ENCODE measurements at regions not wholly inside any gene's neighbourhood (a gene's known extent, or its start where the extent isn't known, plus 50 kb on each side); places are given as distances from the start of the nearest gene placed in this dataset.

GRCh38 chr6:14925699-14926026, 320.2 kb upstream of the JARID2 start:
- no peak for DNase-seq (ENCODE audit: low read depth in 1 of 2, low spot score in 1 of 2)
- TF ChIP-seq POLR2AphosphoS5 (IDR thresholded peaks at IDR 0.05; ENCODE audit: low read depth) (no peak), REST (IDR thresholded peaks at IDR 0.05; ENCODE audit: insufficient replicate concordance, low read depth) (no peak), SPI1 (IDR thresholded peaks at IDR 0.05; ENCODE audit: borderline replicate concordance, low read depth) (no peak), GABPA (IDR thresholded peaks at IDR 0.05; ENCODE audit: low read depth) (no peak), CTCF (IDR thresholded peaks at IDR 0.05; ENCODE audit: insufficient read depth, low read length) (no peak)
- H3K27me3 ChIP-seq (ENCODE audit: insufficient read depth, poor library complexity, severe bottlenecking), result no peaks in the 10 kb centered on the region
- H3K27ac ChIP-seq (replicated peaks), result no peak overlapping the region
- H3K4me3 ChIP-seq (replicated peaks; ENCODE audit: insufficient read depth, low read length), result no peak overlapping the region

GRCh38 chr6:14927398-14927797, 318.5 kb upstream of the JARID2 start:
- Histone ChIP-seq H3K27ac (replicated peaks) (no peak overlapping the region), H3K4me3 (replicated peaks; ENCODE audit: insufficient read depth, low read length) (no peak overlapping the region), H3K27me3 (ENCODE audit: insufficient read depth, poor library complexity, severe bottlenecking) (no peaks in the 10 kb centered on the region)
- no peak for TF ChIP-seq SPI1 (IDR thresholded peaks at IDR 0.05; ENCODE audit: borderline replicate concordance, low read depth)
- no peak for TF ChIP-seq REST (IDR thresholded peaks at IDR 0.05; ENCODE audit: insufficient replicate concordance, low read depth)
- TF ChIP-seq POLR2AphosphoS5 (IDR thresholded peaks at IDR 0.05; ENCODE audit: low read depth), result no peak
- no peak for TF ChIP-seq CTCF (IDR thresholded peaks at IDR 0.05; ENCODE audit: insufficient read depth, low read length)
- TF ChIP-seq GABPA (IDR thresholded peaks at IDR 0.05; ENCODE audit: low read depth), result no peak
- peak in 1 of 2 experiments; percentile 19 for DNase-seq (ENCODE audit: low read depth in 1 of 2, low spot score in 1 of 2)

GRCh38 chr6:14929291-14929690, 316.6 kb upstream of the JARID2 start:
- Histone ChIP-seq H3K4me3 (replicated peaks; ENCODE audit: insufficient read depth, low read length) (no peak overlapping the region), H3K27me3 (ENCODE audit: insufficient read depth, poor library complexity, severe bottlenecking) (no peaks in the 10 kb centered on the region), H3K27ac (replicated peaks) (no peak overlapping the region)
- DNase-seq (ENCODE audit: low read depth in 1 of 2, low spot score in 1 of 2), result no peak
- no peak for TF ChIP-seq GABPA (IDR thresholded peaks at IDR 0.05; ENCODE audit: low read depth)
- TF ChIP-seq REST (IDR thresholded peaks at IDR 0.05; ENCODE audit: insufficient replicate concordance, low read depth), result no peak

Data from HL-60 (cell line).